Endothelial cell of umbilical vein (primary cell): ENCODE measurements at regions not wholly inside any gene's neighbourhood (a gene's known extent, or its start where the extent isn't known, plus 50 kb on each side); places are given as distances from the start of the nearest gene placed in this dataset.

Source experiments
- BruUV-seq: library from RNA; stranded (reverse); fragments of 400-500 nt; replicated peaks from 2 replicates; lab custom pipeline; 2021; lab: Mats Ljungman, UMichigan
- CTCF ChIA-PET: fragments of 300-600, 350-600 bp; sonication (Branson Sonifier 250); formaldehyde crosslinking; loops from one replicate; lab custom pipeline; 2021; ENCODE audit warnings: antibody characterized with exemption, inconsistent platforms; lab: Charles Lee
- POLR2A ChIA-PET: fragments of 300-600, 350-600 bp; sonication (Branson Sonifier 250); formaldehyde crosslinking; loops from one replicate; lab custom pipeline; 2021; ENCODE audit warnings: antibody characterized with exemption, inconsistent platforms; lab: Charles Lee
- DNase-seq: peaks from one replicate; pipeline ENCODE4 v3.0.0-alpha.2; 2011; ENCODE audit warnings: low read depth, low spot score
- FAIRE-seq: peaks from 2 replicates; lab custom pipeline; 2011; peaks lifted over from hg19 to GRCh38; lab: Jason Lieb, UNC
- H2AFZ ChIP-seq: 2 replicates; pipeline ENCODE4 v1.6.0; 2012; ENCODE audit warnings: low read depth, low read length, control low read depth, inconsistent platforms
- H3K27ac ChIP-seq: 2 replicates; pipeline ENCODE4 v1.5.1; 2011; ENCODE audit warnings: low read depth, mild to moderate bottlenecking, control low read depth, low read length, moderate library complexity; ENCODE audit not compliant: insufficient read depth
- H3K27me3 ChIP-seq, 2 experiments: 2 replicates each; pipeline versions ENCODE4 v1.6.0 to v1.6.1; 2011; ENCODE audit warnings: low read length in 2 of 2, mixed read lengths in 1 of 2; ENCODE audit not compliant: control insufficient read depth in 2 of 2, insufficient read depth in 2 of 2
- H3K36me3 ChIP-seq, 2 experiments: 2 replicates in 1 of 2; 3 replicates in 1 of 2; pipeline ENCODE4 v1.5.1; 2011; ENCODE audit warnings: low read length in 2 of 2, mild to moderate bottlenecking in 1 of 2, moderate library complexity in 1 of 2; ENCODE audit not compliant: control insufficient read depth in 2 of 2, insufficient read depth in 2 of 2; ENCODE audit errors: extremely low read depth in 1 of 2
- H3K4me1 ChIP-seq: 3 replicates; pipeline ENCODE4 v1.5.1; 2011; ENCODE audit warnings: mild to moderate bottlenecking, low read length; ENCODE audit not compliant: control insufficient read depth, insufficient read depth; ENCODE audit errors: extremely low read depth
- H3K4me2 ChIP-seq: 2 replicates; pipeline ENCODE4 v1.6.1; 2011; ENCODE audit warnings: low read length, control low read depth, mixed read lengths; ENCODE audit not compliant: insufficient read depth
- H3K4me3 ChIP-seq, 3 experiments: fragments of 200-600 bp in 1 of 3; sonication (generic), shearing (Covaris generic) in 1 of 3; replicated peaks in 1 of 3; 2 replicates each; pipeline ENCODE4 v1.5.1; 2011 to 2016; ENCODE audit warnings: control low read depth in 3 of 3, low read length in 3 of 3, mild to moderate bottlenecking in 2 of 3, inconsistent platforms in 1 of 3, low read depth in 1 of 3, moderate library complexity in 1 of 3; ENCODE audit not compliant: insufficient read depth in 1 of 3
- H3K79me2 ChIP-seq: 2 replicates; pipeline ENCODE4 v1.6.0; 2012; ENCODE audit warnings: low read length, inconsistent platforms; ENCODE audit not compliant: control insufficient read depth, insufficient read depth
- H3K9ac ChIP-seq: replicated peaks from 2 replicates; pipeline ENCODE3; 2011; ENCODE audit warnings: low read length, control low read depth; ENCODE audit not compliant: insufficient read depth; ENCODE audit errors: extremely low read depth
- H3K9me1 ChIP-seq: replicated peaks from 3 replicates; pipeline ENCODE4 v1.6.0; 2011; ENCODE audit warnings: mild to moderate bottlenecking, low read length; ENCODE audit not compliant: control insufficient read depth, insufficient read depth; ENCODE audit errors: extremely low read depth
- H3K9me3 ChIP-seq: replicated peaks from 2 replicates; pipeline ENCODE4 v1.5.1; 2012; ENCODE audit warnings: low read length, inconsistent platforms; ENCODE audit not compliant: control insufficient read depth, insufficient read depth
- H4K20me1 ChIP-seq: replicated peaks from 2 replicates; pipeline ENCODE3; 2011; ENCODE audit warnings: mild to moderate bottlenecking, low read length; ENCODE audit not compliant: control insufficient read depth, insufficient read depth; ENCODE audit errors: extremely low read depth
- EZH2 ChIP-seq: IDR thresholded peaks from 2 replicates; pipeline ENCODE4 v1.6.1; 2012; ENCODE audit warnings: borderline replicate concordance, low read depth, mild to moderate bottlenecking, moderate library complexity, low read length, inconsistent platforms; ENCODE audit not compliant: severe bottlenecking
- FOS ChIP-seq: IDR thresholded peaks from 2 replicates; pipeline ENCODE4 v1.6.1; 2011; ENCODE audit warnings: mild to moderate bottlenecking, low read length, moderate library complexity, borderline replicate concordance; ENCODE audit not compliant: insufficient read depth
- GATA2 ChIP-seq: IDR thresholded peaks from 2 replicates; pipeline ENCODE4 v1.7.0; 2011; ENCODE audit warnings: low read depth, mild to moderate bottlenecking, moderate library complexity, mixed read lengths, low read length; ENCODE audit not compliant: insufficient read length, insufficient read depth
- JUN ChIP-seq: IDR thresholded peaks from 2 replicates; pipeline ENCODE4 v1.6.1; 2011; ENCODE audit warnings: borderline replicate concordance, low read depth; ENCODE audit not compliant: insufficient read length, insufficient read depth
- MYC ChIP-seq: IDR thresholded peaks from one replicate; pipeline ENCODE4 v1.6.1; 2011; ENCODE audit warnings: mild to moderate bottlenecking, low read depth, low read length
- POLR2A ChIP-seq: IDR thresholded peaks from 2 replicates; pipeline ENCODE4 v1.6.1; 2012; ENCODE audit warnings: low read depth, mild to moderate bottlenecking, control low read depth, low read length
- POLR2AphosphoS5 ChIP-seq: IDR thresholded peaks from 2 replicates; pipeline ENCODE4 v1.6.1; 2012; ENCODE audit warnings: low read depth, mild to moderate bottlenecking, control low read depth, low read length, moderate library complexity; ENCODE audit not compliant: insufficient read depth
- dilution Hi-C: fragments of 300-500 bp; cut with MboI; formaldehyde crosslinking; loops from one replicate; pipeline ENCODE4 v1.15.0; 2019; ENCODE audit warnings: low sequenced_read_pairs; ENCODE audit not compliant: extremely low pct_ligation_motif_present
- intact Hi-C: fragments of 100-400 bp; cut with micrococcal nuclease; formaldehyde crosslinking; loops from one replicate; pipeline ENCODE4 v1.10.0; 2022
- TF ChIP-seq, protein P1 (sequence below): IDR thresholded peaks from 2 replicates; pipeline ENCODE4 v1.6.1; 2011; ENCODE audit not compliant: insufficient read depth, insufficient read length
- TF ChIP-seq, protein P2 (sequence below), 2 donors: IDR thresholded peaks; 1 replicate in 1 of 2; 2 replicates in 1 of 2; pipeline ENCODE4 v1.5.1; 2011; ENCODE audit warnings: low read length in 2 of 2, mild to moderate bottlenecking in 2 of 2, moderate library complexity in 2 of 2, control low read depth in 1 of 2, inconsistent platforms in 1 of 2, low read depth in 1 of 2; ENCODE audit not compliant: insufficient read depth in 1 of 2; ENCODE audit errors: extremely low read depth in 1 of 2

DNA sequence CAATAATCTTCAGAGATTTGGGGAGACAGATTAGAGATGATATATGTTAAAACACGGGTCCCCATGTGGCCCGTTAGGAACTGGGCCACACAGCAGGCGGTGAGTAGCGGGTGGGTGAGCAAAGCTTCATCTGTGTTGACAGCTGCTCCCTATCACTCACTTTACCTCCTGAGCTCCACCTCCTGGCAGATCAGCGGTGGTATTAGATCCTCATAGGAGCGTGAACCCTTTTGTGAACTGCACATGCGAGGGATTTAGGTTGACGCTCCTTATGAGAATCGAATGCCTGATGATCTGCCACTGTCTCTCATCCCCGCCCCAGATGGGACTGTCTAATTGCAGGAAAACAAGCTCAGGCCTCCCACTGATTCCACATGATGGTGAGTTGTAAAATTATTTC, 560.4 kb upstream of the AMELY start:
- BruUV-seq: no TSS peak
- Histone ChIP-seq H3K27ac (no peak overlapping the region), H3K9ac (no peak overlapping the region), H3K79me2 (no peaks in the 10 kb centered on the region), H3K27me3 (no peaks in the 10 kb centered on the region), H3K36me3 (no peaks in the 10 kb centered on the region), H3K4me2 (no peak overlapping the region), H4K20me1 (no peaks in the 10 kb centered on the region), H3K9me1 (no peaks in the 10 kb centered on the region), H2AFZ (no peak overlapping the region), H3K4me3 (no peak overlapping the region), H3K9me3 (no peaks in the 10 kb centered on the region), H3K4me1 (peaks cover 6% of the 10 kb centered on the region)
- dilution Hi-C loops (no loop called here), intact Hi-C loops (no loop called here)
- CTCF ChIA-PET: no interaction called here
- TF ChIP-seq EZH2 (no peak), MYC (no peak), FOS (no peak), JUN (no peak), POLR2AphosphoS5 (no peak), GATA2 (no peak), POLR2A (no peak)
- TF ChIP-seq, protein P1, sequence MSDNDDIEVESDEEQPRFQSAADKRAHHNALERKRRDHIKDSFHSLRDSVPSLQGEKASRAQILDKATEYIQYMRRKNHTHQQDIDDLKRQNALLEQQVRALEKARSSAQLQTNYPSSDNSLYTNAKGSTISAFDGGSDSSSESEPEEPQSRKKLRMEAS: no peak
- TF ChIP-seq, protein P2, sequence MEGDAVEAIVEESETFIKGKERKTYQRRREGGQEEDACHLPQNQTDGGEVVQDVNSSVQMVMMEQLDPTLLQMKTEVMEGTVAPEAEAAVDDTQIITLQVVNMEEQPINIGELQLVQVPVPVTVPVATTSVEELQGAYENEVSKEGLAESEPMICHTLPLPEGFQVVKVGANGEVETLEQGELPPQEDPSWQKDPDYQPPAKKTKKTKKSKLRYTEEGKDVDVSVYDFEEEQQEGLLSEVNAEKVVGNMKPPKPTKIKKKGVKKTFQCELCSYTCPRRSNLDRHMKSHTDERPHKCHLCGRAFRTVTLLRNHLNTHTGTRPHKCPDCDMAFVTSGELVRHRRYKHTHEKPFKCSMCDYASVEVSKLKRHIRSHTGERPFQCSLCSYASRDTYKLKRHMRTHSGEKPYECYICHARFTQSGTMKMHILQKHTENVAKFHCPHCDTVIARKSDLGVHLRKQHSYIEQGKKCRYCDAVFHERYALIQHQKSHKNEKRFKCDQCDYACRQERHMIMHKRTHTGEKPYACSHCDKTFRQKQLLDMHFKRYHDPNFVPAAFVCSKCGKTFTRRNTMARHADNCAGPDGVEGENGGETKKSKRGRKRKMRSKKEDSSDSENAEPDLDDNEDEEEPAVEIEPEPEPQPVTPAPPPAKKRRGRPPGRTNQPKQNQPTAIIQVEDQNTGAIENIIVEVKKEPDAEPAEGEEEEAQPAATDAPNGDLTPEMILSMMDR (IDR thresholded peaks at IDR 0.05; ENCODE audit: extremely low read depth in 1 of 2, insufficient read depth in 1 of 2, low read depth in 1 of 2, low read length in 2 of 2): no peak
- POLR2A ChIA-PET: no interaction called here
- FAIRE-seq (no peak), DNase-seq (no peak)
